PC-3 (cell line): ENCODE measurements at regions not wholly inside any gene's neighbourhood (a gene's known extent, or its start where the extent isn't known, plus 50 kb on each side); places are given as distances from the start of the nearest gene placed in this dataset.

Experiments
- EZH2 ChIP-seq: fragments of 300-600 bp; sonication (generic); IDR thresholded peaks from one replicate; pipeline ENCODE4 v1.6.1; 2017; ENCODE audit warnings: antibody characterized with exemption, mild to moderate bottlenecking, low read length; ENCODE audit not compliant: unreplicated experiment
- EZH2phosphoT487 ChIP-seq: fragments of 300-600 bp; sonication (generic); IDR thresholded peaks from 2 replicates; pipeline ENCODE4 v1.6.1; 2018; ENCODE audit warnings: mild to moderate bottlenecking, antibody characterized with exemption, low read length, borderline replicate concordance
- TF ChIP-seq, protein P1 (sequence below): fragments of 300-600 bp; sonication (generic); conservative IDR thresholded peaks from 2 replicates; pipeline ENCODE4 v1.5.1; 2017; ENCODE audit warnings: antibody characterized with exemption, low read depth, mild to moderate bottlenecking, low read length

DNA sequence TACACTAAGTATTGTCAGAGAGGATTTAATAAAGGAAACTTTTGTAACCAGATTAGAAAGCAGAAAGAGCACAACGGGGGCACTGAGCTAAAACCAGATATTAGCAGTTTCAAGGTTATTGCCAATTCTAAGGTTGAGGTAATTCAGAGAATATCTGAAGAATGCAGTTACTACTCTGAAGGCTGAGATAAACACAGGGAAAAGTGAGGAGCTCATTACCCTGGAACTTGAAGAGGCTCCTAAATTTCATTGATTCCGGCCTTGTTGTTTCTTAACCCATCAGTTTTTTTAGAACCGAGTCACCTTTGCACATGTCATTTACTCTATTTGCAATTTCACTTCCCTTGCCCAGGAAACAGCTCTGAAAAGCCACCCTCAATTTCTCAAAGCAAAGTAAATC lies 72.4 kb upstream of the BTBD3 start:
- TF ChIP-seq, protein P1, sequence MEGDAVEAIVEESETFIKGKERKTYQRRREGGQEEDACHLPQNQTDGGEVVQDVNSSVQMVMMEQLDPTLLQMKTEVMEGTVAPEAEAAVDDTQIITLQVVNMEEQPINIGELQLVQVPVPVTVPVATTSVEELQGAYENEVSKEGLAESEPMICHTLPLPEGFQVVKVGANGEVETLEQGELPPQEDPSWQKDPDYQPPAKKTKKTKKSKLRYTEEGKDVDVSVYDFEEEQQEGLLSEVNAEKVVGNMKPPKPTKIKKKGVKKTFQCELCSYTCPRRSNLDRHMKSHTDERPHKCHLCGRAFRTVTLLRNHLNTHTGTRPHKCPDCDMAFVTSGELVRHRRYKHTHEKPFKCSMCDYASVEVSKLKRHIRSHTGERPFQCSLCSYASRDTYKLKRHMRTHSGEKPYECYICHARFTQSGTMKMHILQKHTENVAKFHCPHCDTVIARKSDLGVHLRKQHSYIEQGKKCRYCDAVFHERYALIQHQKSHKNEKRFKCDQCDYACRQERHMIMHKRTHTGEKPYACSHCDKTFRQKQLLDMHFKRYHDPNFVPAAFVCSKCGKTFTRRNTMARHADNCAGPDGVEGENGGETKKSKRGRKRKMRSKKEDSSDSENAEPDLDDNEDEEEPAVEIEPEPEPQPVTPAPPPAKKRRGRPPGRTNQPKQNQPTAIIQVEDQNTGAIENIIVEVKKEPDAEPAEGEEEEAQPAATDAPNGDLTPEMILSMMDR, result no peak
- no peak for TF ChIP-seq EZH2phosphoT487
- TF ChIP-seq EZH2, result no peak
